ENCODE measurements at regions not wholly inside any gene's neighbourhood (a gene's known extent, or its start where the extent isn't known, plus 50 kb on each side); places are given as distances from the start of the nearest gene placed in this dataset.

DNA sequence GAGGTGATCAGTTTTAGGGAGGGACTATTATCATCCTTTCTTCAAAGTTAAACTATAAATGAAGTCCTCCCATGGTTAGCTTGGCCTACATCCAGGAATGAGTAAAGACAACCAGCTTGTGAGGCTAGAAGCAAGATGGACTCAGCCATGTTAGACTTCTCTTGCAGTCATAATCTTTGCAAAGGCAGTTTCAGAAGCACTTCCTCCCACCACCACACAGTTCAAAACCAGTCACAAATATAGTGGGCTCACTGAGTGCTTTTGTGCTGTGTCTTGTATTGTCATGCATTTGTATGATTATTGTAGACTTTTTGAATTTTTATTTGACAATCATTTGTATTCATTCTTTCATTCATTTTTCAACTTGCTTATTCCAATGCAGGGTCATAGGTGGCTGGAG, 204.5 kb downstream of the ZNF674 start:
- TF ChIP-seq POLR2A (IDR thresholded peaks at IDR 0.05) (no peak), POLR2AphosphoS5 (IDR thresholded peaks at IDR 0.05) (no peak), EP300 (IDR thresholded peaks at IDR 0.05) (no peak)
- TF ChIP-seq, protein P1, sequence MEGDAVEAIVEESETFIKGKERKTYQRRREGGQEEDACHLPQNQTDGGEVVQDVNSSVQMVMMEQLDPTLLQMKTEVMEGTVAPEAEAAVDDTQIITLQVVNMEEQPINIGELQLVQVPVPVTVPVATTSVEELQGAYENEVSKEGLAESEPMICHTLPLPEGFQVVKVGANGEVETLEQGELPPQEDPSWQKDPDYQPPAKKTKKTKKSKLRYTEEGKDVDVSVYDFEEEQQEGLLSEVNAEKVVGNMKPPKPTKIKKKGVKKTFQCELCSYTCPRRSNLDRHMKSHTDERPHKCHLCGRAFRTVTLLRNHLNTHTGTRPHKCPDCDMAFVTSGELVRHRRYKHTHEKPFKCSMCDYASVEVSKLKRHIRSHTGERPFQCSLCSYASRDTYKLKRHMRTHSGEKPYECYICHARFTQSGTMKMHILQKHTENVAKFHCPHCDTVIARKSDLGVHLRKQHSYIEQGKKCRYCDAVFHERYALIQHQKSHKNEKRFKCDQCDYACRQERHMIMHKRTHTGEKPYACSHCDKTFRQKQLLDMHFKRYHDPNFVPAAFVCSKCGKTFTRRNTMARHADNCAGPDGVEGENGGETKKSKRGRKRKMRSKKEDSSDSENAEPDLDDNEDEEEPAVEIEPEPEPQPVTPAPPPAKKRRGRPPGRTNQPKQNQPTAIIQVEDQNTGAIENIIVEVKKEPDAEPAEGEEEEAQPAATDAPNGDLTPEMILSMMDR (IDR thresholded peaks at IDR 0.05) = no peak
